Nephron (organoid): ENCODE measurements at regions not wholly inside any gene's neighbourhood (a gene's known extent, or its start where the extent isn't known, plus 50 kb on each side); places are given as distances from the start of the nearest gene placed in this dataset.
A peak's percentile ranks its signal among the peaks of the same experiment; 100 is the strongest.

ENCODE experiments used
- H3K27ac Mint-ChIP-seq, 3 experiments: 2 replicates each; pipeline ENCODE4 v1.8.0; 2020; ENCODE audit warnings: mixed read lengths in 3 of 3, mild to moderate bottlenecking in 2 of 3, moderate library complexity in 1 of 3
- H3K27me3 Mint-ChIP-seq: 2 replicates; pipeline ENCODE4 v1.8.0; 2021; ENCODE audit warnings: low read depth, mild to moderate bottlenecking, moderate library complexity, mixed read lengths
- H3K36me3 Mint-ChIP-seq: 2 replicates; pipeline ENCODE4 v1.8.0; 2020; ENCODE audit warnings: low read depth, mixed read lengths
- H3K4me1 Mint-ChIP-seq: 2 replicates; pipeline ENCODE4 v1.8.0; 2020; ENCODE audit warnings: mixed read lengths
- H3K4me3 Mint-ChIP-seq, 3 experiments: 2 replicates each; pipeline ENCODE4 v1.8.0; 2020; ENCODE audit warnings: mild to moderate bottlenecking in 3 of 3, mixed read lengths in 3 of 3, moderate library complexity in 2 of 3
- H3K9me3 Mint-ChIP-seq: 2 replicates; pipeline ENCODE4 v1.8.0; 2020; ENCODE audit warnings: mixed read lengths
- CTCF ChIP-seq, 3 experiments: fragments of 200-600 bp; sonication (generic); IDR thresholded peaks; one replicate each; pipeline ENCODE4 v1.5.0; 2021; ENCODE audit warnings: antibody characterized with exemption in 3 of 3; ENCODE audit not compliant: unreplicated experiment in 3 of 3

- no peak for TF ChIP-seq CTCF (IDR thresholded peaks at IDR 0.05; ENCODE audit: unreplicated experiment in 3 of 3)
- Mint-ChIP-seq H3K27ac (peak overlapping the region in 1 of 3 experiments; percentile 42), H3K9me3 (peaks cover 3% of the 10 kb centered on the region), H3K4me1 (peaks cover 30% of the 10 kb centered on the region), H3K36me3 (no peaks in the 10 kb centered on the region), H3K4me3 (no peak overlapping the region), H3K27me3 (peaks cover 29% of the 10 kb centered on the region)
These were observed 65.1 kb downstream of the SLC4A3 start for GRCh38 chr2:219692521-219692920.

- Mint-ChIP-seq H3K4me3 (no peak overlapping the region), H3K4me1 (peaks cover 22% of the 10 kb centered on the region), H3K36me3 (no peaks in the 10 kb centered on the region), H3K27ac (no peak overlapping the region), H3K9me3 (peaks cover 3% of the 10 kb centered on the region), H3K27me3 (peaks cover 21% of the 10 kb centered on the region)
- TF ChIP-seq CTCF (IDR thresholded peaks at IDR 0.05; ENCODE audit: unreplicated experiment in 3 of 3): no peak
These were observed 67.8 kb downstream of the SLC4A3 start for GRCh38 chr2:219695145-219695709.

- Mint-ChIP-seq H3K27me3 (peaks cover 14% of the 10 kb centered on the region), H3K4me1 (peaks cover 23% of the 10 kb centered on the region), H3K27ac (no peak overlapping the region), H3K9me3 (peaks cover 3% of the 10 kb centered on the region), H3K36me3 (no peaks in the 10 kb centered on the region), H3K4me3 (no peak overlapping the region)
- no peak for TF ChIP-seq CTCF (IDR thresholded peaks at IDR 0.05; ENCODE audit: unreplicated experiment in 3 of 3)
These were observed 70.6 kb downstream of the SLC4A3 start for GRCh38 chr2:219697811-219698747.

GRCh38 chr2:219698748-219699439 is 71.5 kb downstream of the SLC4A3 start:
- Mint-ChIP-seq H3K9me3 (peaks cover 3% of the 10 kb centered on the region), H3K27ac (no peak overlapping the region), H3K4me1 (peaks cover 31% of the 10 kb centered on the region), H3K27me3 (peaks cover 6% of the 10 kb centered on the region), H3K4me3 (no peak overlapping the region), H3K36me3 (no peaks in the 10 kb centered on the region)
- no peak for TF ChIP-seq CTCF (IDR thresholded peaks at IDR 0.05; ENCODE audit: unreplicated experiment in 3 of 3)

- no peak overlapping the region for H3K4me3 Mint-ChIP-seq
- peaks cover 36% of the 10 kb centered on the region for H3K4me1 Mint-ChIP-seq
- peaks cover 3% of the 10 kb centered on the region for H3K9me3 Mint-ChIP-seq
- no peak overlapping the region for H3K27ac Mint-ChIP-seq
- no peak for TF ChIP-seq CTCF (IDR thresholded peaks at IDR 0.05; ENCODE audit: unreplicated experiment in 3 of 3)
- H3K36me3 Mint-ChIP-seq: no peaks in the 10 kb centered on the region
- H3K27me3 Mint-ChIP-seq: peaks cover 7% of the 10 kb centered on the region
These were observed 72.0 kb downstream of the SLC4A3 start for GRCh38 chr2:219699440-219699821.
